GM12878 (cell line): ENCODE measurements at regions not wholly inside any gene's neighbourhood (a gene's known extent, or its start where the extent isn't known, plus 50 kb on each side); places are given as distances from the start of the nearest gene placed in this dataset.

Experiments
- ATAC-seq: fragments of 200-7000 bp; cut with Tn5 transposase; 3 replicates; pipeline ENCODE4 v1.9.1; 2020; ENCODE audit warnings: mild to moderate bottlenecking, moderate library complexity
- BruUV-seq: library from RNA; stranded (reverse); fragments of 400-500 nt; replicated peaks from 2 replicates; lab custom pipeline; 2021; lab: Mats Ljungman, UMichigan
- CTCF ChIA-PET: fragments of 300-600 bp; sonication (Branson Sonifier 250); formaldehyde crosslinking; extraction: SDS; loops from one replicate; lab custom pipeline; 2021; ENCODE audit warnings: inconsistent platforms; lab: Yijun Ruan, JAX
- POLR2A ChIA-PET: fragments of 350-600 bp; formaldehyde crosslinking; extraction: SDS; loops from one replicate; lab custom pipeline; 2021; ENCODE audit warnings: inconsistent platforms; lab: Charles Lee
- RAD21 ChIA-PET: fragments of 300-600 bp; sonication (Branson Sonifier 250); formaldehyde crosslinking; loops from one replicate; lab custom pipeline; 2023; ENCODE audit warnings: antibody characterized with exemption; ENCODE audit not compliant: unreplicated experiment; lab: Charles Lee
- SMC1A ChIA-PET: fragments of 300-600 bp; sonication (Branson Sonifier 250); formaldehyde crosslinking; loops from one replicate; lab custom pipeline; 2023; ENCODE audit not compliant: unreplicated experiment, uncharacterized antibody; lab: Charles Lee
- DNase-seq: peaks from one replicate; pipeline ENCODE4 v3.0.0-alpha.2; 2011; ENCODE audit warnings: low read depth, low spot score
- FAIRE-seq: peaks from 3 replicates; lab custom pipeline; 2011; peaks lifted over from hg19 to GRCh38; lab: Jason Lieb, UNC
- H2AFZ ChIP-seq: 2 replicates; pipeline ENCODE4 v1.6.0; 2011; ENCODE audit warnings: low read depth, low read length, control low read depth; ENCODE audit not compliant: control insufficient read depth
- H3K27ac ChIP-seq: 2 replicates; pipeline ENCODE4 v1.5.1; 2011; ENCODE audit warnings: control low read depth; ENCODE audit not compliant: control insufficient read depth, insufficient read depth
- H3K27me3 ChIP-seq, 2 experiments: replicated peaks in 1 of 2; 2 replicates each; pipeline versions ENCODE4 v1.6.0 to v1.6.1; 2011; ENCODE audit warnings: low read length in 1 of 2; ENCODE audit not compliant: control insufficient read depth in 2 of 2, insufficient read depth in 2 of 2
- H3K36me3 ChIP-seq, 2 experiments: 2 replicates each; pipeline ENCODE4 v1.5.1; 2011; ENCODE audit warnings: low read length in 1 of 2; ENCODE audit not compliant: control insufficient read depth in 2 of 2, insufficient read depth in 2 of 2
- H3K4me1 ChIP-seq: 2 replicates; pipeline ENCODE4 v1.6.1; 2011; ENCODE audit warnings: mild to moderate bottlenecking, low read length, moderate library complexity, mixed read lengths; ENCODE audit not compliant: control insufficient read depth, insufficient read depth
- H3K4me2 ChIP-seq: 2 replicates; pipeline ENCODE4 v1.6.0; 2011; ENCODE audit warnings: control low read depth; ENCODE audit not compliant: control insufficient read depth, insufficient read depth
- H3K4me3 ChIP-seq: fragments of 200-600 bp; sonication (generic); 2 replicates; pipeline ENCODE4 v1.5.1; 2016
- H3K79me2 ChIP-seq: 2 replicates; pipeline ENCODE4 v1.6.0; 2011; ENCODE audit warnings: low read length; ENCODE audit not compliant: control insufficient read depth, insufficient read depth
- H3K9ac ChIP-seq: 2 replicates; pipeline ENCODE4 v1.8.0; 2011; ENCODE audit warnings: low read length, control low read depth, mixed read lengths; ENCODE audit not compliant: control insufficient read depth, insufficient read depth
- H3K9me3 ChIP-seq: replicated peaks from 3 replicates; pipeline ENCODE4 v1.5.1; 2011; ENCODE audit warnings: mild to moderate bottlenecking, low read length; ENCODE audit not compliant: control insufficient read depth, insufficient read depth
- H4K20me1 ChIP-seq: 2 replicates; pipeline ENCODE4 v1.6.0; 2011; ENCODE audit not compliant: control insufficient read depth, insufficient read depth
- BRCA1 ChIP-seq: IDR thresholded peaks from 2 replicates; pipeline ENCODE4 v1.6.1; 2011; ENCODE audit warnings: low read depth, low read length, improper control_type of control experiment
- CEBPB ChIP-seq, 2 experiments: fragments of 150-350 bp in 1 of 2; IDR thresholded peaks; 2 replicates each; pipeline ENCODE4 v1.6.1; 2012 to 2014; ENCODE audit warnings: low read depth in 2 of 2, low read length in 2 of 2, borderline replicate concordance in 1 of 2, inconsistent platforms in 1 of 2
- CHD1 ChIP-seq: IDR thresholded peaks from 2 replicates; pipeline ENCODE4 v1.6.1; 2012; ENCODE audit warnings: low read depth, low read length, improper control_type of control experiment
- ESRRA ChIP-seq: IDR thresholded peaks from 2 replicates; pipeline ENCODE4 v1.6.1; 2012; ENCODE audit warnings: mild to moderate bottlenecking, low read length, improper control_type of control experiment
- HDAC6 ChIP-seq: fragments of 200-600 bp; sonication (generic); IDR thresholded peaks from one replicate; pipeline ENCODE4 v1.8.0; 2017; ENCODE audit warnings: antibody characterized with exemption; ENCODE audit not compliant: unreplicated experiment
- IRF4 ChIP-seq: IDR thresholded peaks from 2 replicates; pipeline ENCODE4 v1.6.1; 2011; ENCODE audit warnings: low read depth, low read length
- MEF2B ChIP-seq: fragments of 450-650 bp; IDR thresholded peaks from 2 replicates; pipeline ENCODE4 v1.6.1; 2018; ENCODE audit warnings: mild to moderate bottlenecking, moderate library complexity; ENCODE audit not compliant: partially characterized antibody, poor library complexity, severe bottlenecking
- MYC ChIP-seq: IDR thresholded peaks from 2 replicates; pipeline ENCODE4 v1.6.1; 2011; ENCODE audit warnings: mild to moderate bottlenecking, low read length, moderate library complexity, inconsistent platforms; ENCODE audit not compliant: insufficient read depth, insufficient replicate concordance, insufficient read length, severe bottlenecking
- NBN ChIP-seq: fragments of 450-650 bp; IDR thresholded peaks from 2 replicates; pipeline ENCODE4 v1.6.1; 2016
- NFYB ChIP-seq: IDR thresholded peaks from 2 replicates; pipeline ENCODE4 v1.6.1; 2011; ENCODE audit warnings: low read depth, mild to moderate bottlenecking, low read length, improper control_type of control experiment, moderate library complexity; ENCODE audit not compliant: insufficient read depth
- NKRF ChIP-seq: fragments of 450-650 bp; conservative IDR thresholded peaks from 2 replicates; pipeline ENCODE4 v1.6.1; 2017; ENCODE audit warnings: mild to moderate bottlenecking, moderate library complexity
- NR2F1 ChIP-seq: fragments of 450-650 bp; conservative IDR thresholded peaks from 2 replicates; pipeline ENCODE4 v1.6.1; 2017; ENCODE audit warnings: mild to moderate bottlenecking
- POLR2AphosphoS5 ChIP-seq: IDR thresholded peaks from 2 replicates; pipeline ENCODE4 v1.6.1; 2011; ENCODE audit warnings: mild to moderate bottlenecking, low read length, inconsistent platforms
- POU2F2 ChIP-seq: IDR thresholded peaks from 3 replicates; pipeline ENCODE4 v1.6.1; 2011; ENCODE audit warnings: low read depth, mild to moderate bottlenecking, low read length, borderline replicate concordance
- PRDM15 ChIP-seq: fragments of 450-650 bp; formaldehyde crosslinking; IDR thresholded peaks from 2 replicates; pipeline ENCODE4 v1.4.0; 2020; ENCODE audit warnings: mild to moderate bottlenecking, moderate library complexity
- STAT3 ChIP-seq: IDR thresholded peaks from 2 replicates; pipeline ENCODE4 v1.6.1; 2011; ENCODE audit warnings: low read depth, low read length, improper control_type of control experiment
- SUPT20H ChIP-seq: IDR thresholded peaks from 2 replicates; pipeline ENCODE4 v1.6.1; 2011; ENCODE audit warnings: low read depth, mild to moderate bottlenecking, low read length, moderate library complexity, borderline replicate concordance; ENCODE audit not compliant: control insufficient read depth
- TCF3 ChIP-seq: IDR thresholded peaks from 2 replicates; pipeline ENCODE4 v1.6.1; 2012; ENCODE audit warnings: low read depth, mild to moderate bottlenecking, low read length, borderline replicate concordance; ENCODE audit not compliant: insufficient read depth
- ZBED1 ChIP-seq: IDR thresholded peaks from 2 replicates; pipeline ENCODE4 v1.6.1; 2016; ENCODE audit warnings: borderline replicate concordance
- WGBS: methylation state at CpG from one replicate; pipeline ENCODE4 v1.1.6; 2016; ENCODE audit warnings: low lambda C conversion rate; ENCODE audit not compliant: insufficient replicate concordance, insufficient coverage; ENCODE audit errors: missing lambda C conversion rate; 5-methylcytosine and 5-hydroxymethylcytosine counted together
- in situ Hi-C: fragments of 300-500 bp; cut with MboI; formaldehyde crosslinking; loops from 9 replicates; pipeline ENCODE4 v1.14.3; 2018; ENCODE audit warnings: mixed read lengths
- intact Hi-C: fragments of 100-400 bp; cut with micrococcal nuclease; formaldehyde crosslinking; loops from one replicate; pipeline ENCODE4 v1.14.2; 2022; ENCODE audit not compliant: unreplicated experiment

- RAD21 ChIA-PET: no interaction called here
- H3K27ac ChIP-seq: no peak overlapping the region
- no peak overlapping the region for H3K4me3 ChIP-seq
- SMC1A ChIA-PET: no interaction called here
- in situ Hi-C loops (no loop called here), intact Hi-C loops (no loop called here)
- WGBS: 15% methylated on average over 4 of the region's 4 CpGs
- H4K20me1 ChIP-seq: no peaks in the 10 kb centered on the region
- CTCF ChIA-PET: no interaction called here
- no peaks in the 10 kb centered on the region for H3K9me3 ChIP-seq
- no peaks in the 10 kb centered on the region for H3K36me3 ChIP-seq
- no peaks in the 10 kb centered on the region for H3K79me2 ChIP-seq
- TF ChIP-seq NKRF (no peak), ZBED1 (no peak), NR2F1 (no peak), STAT3 (no peak), CEBPB (IDR thresholded peaks at IDR 0.05; ENCODE audit: borderline replicate concordance in 1 of 2, low read depth in 2 of 2, low read length in 2 of 2) (no peak), PRDM15 (no peak), HDAC6 (no peak), ESRRA (no peak), NFYB (no peak), MEF2B (no peak), TCF3 (no peak), NBN (no peak), MYC (no peak), IRF4 (no peak), BRCA1 (no peak), POU2F2 (no peak), SUPT20H (no peak), CHD1 (no peak), POLR2AphosphoS5 (no peak)
- TF ChIP-seq, all 136 proteins: peak for 0
- DNase-seq (no peak), ATAC-seq (no peak), FAIRE-seq (no peak)
- POLR2A ChIA-PET: no interaction called here
- BruUV-seq: no TSS peak
- no peaks in the 10 kb centered on the region for H3K4me1 ChIP-seq
- no peaks in the 10 kb centered on the region for H3K27me3 ChIP-seq
- no peak overlapping the region for H3K4me2 ChIP-seq
- no peak overlapping the region for H2AFZ ChIP-seq
- no peak overlapping the region for H3K9ac ChIP-seq
Observed at GRCh38 chr5:105726093-105726492, 1944.6 kb downstream of the EFNA5 start.
